UCSD-AML1 (cell line): ENCODE measurements at regions not wholly inside any gene's neighbourhood (a gene's known extent, or its start where the extent isn't known, plus 50 kb on each side); places are given as distances from the start of the nearest gene placed in this dataset.
"Not testable (repeated sequence)": the region's sequence is repeated elsewhere in the genome, so short reads cannot be mapped to it uniquely, and the experiment has no call there.

Experiments
- DNase-seq: peaks from one replicate; lab custom pipeline; 2025; ENCODE audit not compliant: unreplicated experiment; lab: John Stamatoyannopoulos, UW

GRCh38 chr4:82097504-82097903 is 276.3 kb downstream of the HNRNPD start:
- DNase-seq = peak; percentile 11

GRCh38 chr4:82090717-82091116 is 283.1 kb downstream of the HNRNPD start:
- no peak for DNase-seq

DNA sequence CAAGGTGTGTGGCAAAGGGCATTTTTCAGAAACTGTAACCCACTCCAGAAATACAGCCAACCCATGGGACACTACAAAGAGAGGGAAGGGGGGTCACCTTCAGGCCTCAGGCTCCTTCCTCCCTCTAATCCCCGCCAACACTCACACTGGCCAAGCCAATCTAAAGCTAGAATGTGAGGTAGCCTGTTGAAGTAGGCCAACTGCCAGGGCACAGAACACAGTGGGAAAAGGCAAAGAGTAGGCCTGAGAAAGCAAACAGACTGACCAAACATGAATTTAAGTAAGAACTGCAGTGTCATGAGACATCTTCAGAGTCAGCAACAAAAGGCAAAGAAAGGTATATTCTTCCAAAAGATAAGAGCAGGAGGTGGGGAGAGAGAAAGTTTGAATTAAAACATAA is 289.0 kb downstream of the HNRNPD start:
- no peak for DNase-seq

DNA sequence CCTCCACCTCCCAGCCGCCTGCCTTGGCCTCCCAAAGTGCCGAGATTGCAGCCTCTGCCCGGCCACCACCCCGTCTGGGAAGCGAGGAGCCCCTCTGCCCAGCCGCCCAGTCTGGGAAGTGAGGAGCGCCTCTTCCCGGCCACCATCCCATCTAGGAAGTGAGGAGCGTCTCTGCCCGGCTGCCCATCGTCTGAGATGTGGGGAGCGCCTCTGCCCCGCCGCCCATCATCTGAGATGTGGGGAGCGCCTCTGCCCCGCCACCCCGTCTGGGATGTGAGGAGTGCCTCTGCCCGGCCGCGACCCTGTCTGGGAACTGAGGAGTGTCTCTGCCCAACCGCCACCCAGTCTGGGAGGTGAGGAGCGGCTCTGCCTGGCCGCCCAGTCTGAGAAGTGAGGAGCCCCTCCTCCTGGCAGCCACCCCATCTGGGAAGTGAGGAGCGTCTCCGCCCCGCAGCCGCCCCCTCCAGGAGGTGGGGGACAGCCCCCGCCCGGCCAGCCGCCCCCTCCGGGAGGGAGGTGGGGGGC is 296.3 kb downstream of the HNRNPD start:
- not testable (repeated sequence) for DNase-seq

DNA sequence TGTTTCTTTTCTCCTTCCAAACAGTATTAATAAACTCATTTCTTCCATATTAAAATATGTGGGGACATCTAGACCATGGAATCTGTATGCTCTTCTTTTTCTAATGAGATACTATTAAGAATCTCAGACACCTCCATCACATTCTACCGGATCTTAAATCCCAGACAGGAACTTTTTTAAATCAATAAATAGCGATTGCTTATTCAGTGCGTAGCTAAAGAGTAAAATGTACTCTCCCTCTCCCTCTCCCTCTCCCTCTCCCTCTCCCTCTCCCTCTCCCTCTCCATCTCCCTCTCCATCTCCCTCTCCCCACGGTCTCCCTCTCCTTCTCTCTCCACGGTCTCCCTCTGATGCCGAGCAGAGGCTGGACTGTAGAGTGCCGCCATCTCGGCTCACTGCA is 297.0 kb downstream of the HNRNPD start:
- DNase-seq = no peak

DNA sequence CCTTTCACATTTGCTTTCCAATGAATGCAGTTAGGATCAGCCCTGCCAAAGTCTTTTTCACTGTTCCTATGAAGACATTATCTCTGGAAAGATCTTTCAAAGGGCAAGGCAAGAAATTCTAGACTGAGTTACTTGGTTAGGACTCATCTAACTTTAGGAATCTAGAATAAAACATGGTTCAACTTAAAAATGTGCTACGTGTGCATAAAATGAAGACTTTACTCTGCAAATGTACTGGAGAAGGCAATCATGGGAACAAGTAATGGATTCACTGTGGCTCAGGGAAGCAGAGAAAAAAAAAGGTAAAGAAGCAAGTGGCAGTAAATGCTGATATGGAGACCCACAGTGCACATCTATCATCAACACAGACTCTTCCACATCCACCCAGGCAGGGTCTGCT is 297.4 kb downstream of the HNRNPD start:
- no peak for DNase-seq

- no peak for DNase-seq
Measured at GRCh38 chr4:82071951-82072350, 301.8 kb downstream of the HNRNPD start.

DNA sequence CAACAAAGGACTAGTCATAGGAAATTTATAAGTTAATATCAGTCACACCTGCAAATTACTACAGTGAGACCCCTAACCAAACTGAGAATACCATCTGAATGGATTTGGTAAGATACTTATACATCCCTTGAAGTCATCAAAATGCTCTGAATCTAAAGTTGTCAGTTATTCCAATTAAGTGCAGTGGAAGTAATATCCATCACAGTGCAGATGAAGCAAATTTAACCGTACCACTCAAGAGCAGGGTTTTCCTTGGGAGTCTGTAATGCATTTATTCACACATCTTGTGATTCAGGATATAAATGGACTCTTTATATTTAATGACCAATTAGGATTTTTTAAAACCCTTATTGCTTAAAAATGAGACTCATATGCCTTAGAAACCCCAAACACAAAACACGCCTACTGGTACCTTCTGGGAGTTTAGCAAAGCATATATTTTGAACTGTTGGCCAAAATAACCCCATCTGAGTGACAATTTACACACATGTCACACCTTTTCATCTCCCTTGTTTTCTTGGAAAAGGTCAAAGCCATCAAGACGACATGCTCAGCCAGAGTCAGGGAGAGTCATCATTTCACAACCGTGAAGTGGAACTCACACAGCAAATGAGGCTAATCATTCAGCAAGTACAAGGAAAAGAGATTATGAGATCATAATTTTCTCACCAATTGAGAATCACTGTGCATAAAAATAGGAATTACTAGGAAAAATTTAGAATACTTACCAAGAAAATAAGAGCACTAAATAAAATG is 303.7 kb downstream of the HNRNPD start:
- DNase-seq = no peak

GRCh38 chr4:82063017-82063416 is 310.8 kb downstream of the HNRNPD start:
- DNase-seq = no peak

DNA sequence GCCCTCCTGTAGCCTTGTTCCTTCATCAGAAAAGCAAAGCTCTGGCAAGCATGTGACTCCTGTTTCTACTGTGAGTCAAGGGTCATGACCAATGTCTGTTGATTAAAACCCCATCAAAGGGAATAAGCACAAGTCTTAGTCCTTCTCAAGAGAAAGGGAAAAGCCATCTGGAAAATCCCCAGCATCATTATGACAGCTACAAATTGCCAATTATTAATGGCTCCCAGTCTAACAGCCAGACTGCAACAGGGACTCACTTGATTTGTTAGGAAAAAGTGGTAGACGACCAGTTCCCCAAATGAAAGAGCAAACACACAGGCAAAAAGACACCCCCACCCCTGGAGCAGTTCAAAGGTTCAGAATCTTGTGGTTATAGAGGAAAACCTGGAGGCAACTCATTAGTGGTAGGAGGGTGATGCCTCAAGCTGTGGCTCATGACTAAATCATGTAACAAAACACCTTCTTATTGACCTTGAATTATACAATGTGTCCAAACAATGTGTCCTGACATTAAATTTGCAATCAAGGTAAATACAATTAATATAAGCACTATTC is 315.7 kb downstream of the HNRNPD start:
- DNase-seq = no peak

- no peak for DNase-seq
Measured at GRCh38 chr4:82055156-82055555, 318.6 kb downstream of the HNRNPD start.

- no peak for DNase-seq
Measured at GRCh38 chr4:82053396-82053795, 320.4 kb downstream of the HNRNPD start.

GRCh38 chr4:82050796-82051195 is 323.0 kb downstream of the HNRNPD start:
- no peak for DNase-seq

DNA sequence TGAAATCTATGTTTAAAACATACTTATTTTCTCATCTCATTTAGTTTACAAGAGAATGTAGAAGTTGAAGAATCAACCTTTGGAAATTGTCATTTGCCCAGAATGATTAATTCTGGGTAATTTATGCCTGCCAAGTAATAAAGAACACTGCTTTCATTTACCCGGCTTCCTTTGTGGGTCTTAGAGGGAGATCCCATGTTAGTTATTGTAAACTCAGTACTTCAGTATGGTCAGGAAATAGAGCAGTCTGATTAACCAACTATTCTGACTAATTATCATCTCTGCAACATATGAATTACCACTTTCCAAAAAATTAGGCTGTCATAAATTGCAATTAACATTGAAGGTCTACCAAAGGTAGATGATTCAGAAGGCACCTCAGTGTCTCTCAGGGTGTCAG is 324.5 kb downstream of the HNRNPD start:
- DNase-seq = no peak

GRCh38 chr4:82047731-82048130 is 326.1 kb downstream of the HNRNPD start:
- no peak for DNase-seq

DNA sequence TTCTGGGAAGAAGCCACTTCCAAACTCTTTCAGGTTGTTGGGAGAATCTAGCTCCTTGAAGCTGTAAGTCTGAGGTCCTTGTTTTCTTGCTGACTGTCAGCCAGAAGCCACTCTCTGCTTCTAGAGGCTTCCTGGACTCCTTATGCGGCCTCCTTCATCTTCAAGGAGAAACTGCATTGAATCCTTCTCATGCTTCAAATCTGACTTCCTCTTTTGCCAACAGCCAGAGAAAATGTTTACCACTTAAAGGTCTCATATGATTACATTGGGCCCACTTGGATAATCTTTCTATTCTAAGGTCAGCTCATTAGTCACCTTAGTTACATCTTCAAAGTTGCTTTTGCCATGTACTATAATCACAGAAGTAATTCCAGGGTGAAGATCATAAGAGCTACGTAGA is 327.0 kb downstream of the HNRNPD start:
- no peak for DNase-seq

GRCh38 chr4:82045267-82045666 is 328.5 kb downstream of the HNRNPD start:
- DNase-seq = no peak

GRCh38 chr4:82044141-82044993 is 329.4 kb downstream of the HNRNPD start:
- DNase-seq = peak; percentile 12

DNA sequence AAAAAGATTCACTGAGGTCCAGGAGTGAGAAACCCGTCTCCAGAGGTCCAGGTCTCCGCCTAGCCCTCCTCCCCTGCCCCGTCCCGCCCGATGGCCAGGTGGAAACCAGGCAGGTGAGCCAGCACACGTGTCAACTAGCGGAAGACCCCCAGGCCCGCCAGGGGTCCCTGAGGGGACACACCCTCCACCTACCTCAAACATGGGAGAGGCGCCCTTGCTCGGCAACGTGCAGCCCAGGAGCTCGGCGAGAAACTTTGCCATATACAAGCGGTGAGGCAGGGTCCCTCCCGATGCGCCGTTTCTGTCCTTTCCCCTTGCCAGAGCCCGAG is 330.0 kb downstream of the HNRNPD start:
- no peak for DNase-seq

GRCh38 chr4:82043081-82043808 is 330.5 kb downstream of the HNRNPD start:
- DNase-seq = no peak

DNA sequence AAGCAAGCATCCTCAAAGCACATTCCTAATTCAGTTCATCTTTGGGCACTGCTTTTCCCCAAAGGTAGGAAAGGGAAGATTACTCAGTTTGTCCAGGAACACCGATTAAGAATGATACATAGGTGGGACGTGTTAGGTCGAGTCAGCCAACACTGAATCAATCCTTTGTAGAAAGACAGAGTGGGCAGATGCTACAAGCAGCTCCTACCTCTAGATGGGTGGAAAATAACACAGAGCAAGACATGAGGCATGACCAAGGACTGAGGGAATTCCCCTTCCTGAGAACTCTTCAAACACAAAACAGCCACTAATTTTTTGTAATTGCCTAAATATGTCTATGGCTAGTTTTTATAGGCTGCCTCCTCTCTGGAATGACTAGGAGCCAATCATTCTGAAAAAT is 331.7 kb downstream of the HNRNPD start:
- DNase-seq = no peak
